ENCODE measurements at regions not wholly inside any gene's neighbourhood (a gene's known extent, or its start where the extent isn't known, plus 50 kb on each side); places are given as distances from the start of the nearest gene placed in this dataset.
A peak's percentile ranks its signal among the peaks of the same experiment; 100 is the strongest.

DNA sequence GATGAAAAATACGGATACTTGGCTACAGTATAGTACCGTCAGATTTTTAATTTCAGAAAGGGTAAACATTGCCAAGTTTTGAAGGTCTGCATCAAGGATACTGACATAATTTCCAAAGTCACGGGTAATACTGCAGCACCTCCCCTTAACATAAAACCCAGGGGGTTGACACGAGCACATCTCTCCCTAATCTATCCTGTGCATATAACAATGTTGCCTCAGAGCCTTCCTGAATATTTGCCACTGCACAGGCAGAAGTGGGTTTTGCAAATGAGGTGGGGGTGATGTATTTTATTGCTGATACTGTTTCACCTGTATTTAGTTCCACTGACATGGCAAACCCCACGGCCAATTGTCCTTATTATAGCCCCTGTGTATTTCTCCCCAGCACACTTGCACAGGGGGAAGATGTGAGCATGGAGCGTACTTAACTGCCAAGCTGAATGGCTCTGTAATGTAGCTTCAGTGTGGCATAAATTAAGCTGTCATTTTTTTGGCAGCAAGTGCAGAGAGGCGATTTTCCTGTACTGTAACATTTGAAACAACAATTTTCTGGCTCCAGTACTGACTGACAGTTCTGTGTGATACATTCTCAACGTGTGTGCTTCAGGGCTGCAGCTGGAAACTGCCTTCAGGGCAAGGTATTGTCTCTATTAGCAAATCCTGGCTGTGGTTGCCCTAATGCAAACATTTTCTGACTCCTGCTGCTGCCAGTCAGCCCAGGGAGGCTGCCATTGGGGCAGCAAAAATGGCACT is 299.6 kb upstream of the SP4 start:
- POLR2A ChIA-PET = no interaction called here
- DNase-seq (ENCODE audit: low read depth, low spot score) (peak; percentile 22), FAIRE-seq (no peak)
- H3K27ac ChIP-seq (ENCODE audit: insufficient read depth, low read depth, low read length) = no peak overlapping the region
- H3K9me3 ChIP-seq (replicated peaks; ENCODE audit: control insufficient read depth, insufficient read depth, low read length) = no peaks in the 10 kb centered on the region
- no peak overlapping the region for H2AFZ ChIP-seq (ENCODE audit: low read depth, low read length)
- no peaks in the 10 kb centered on the region for H3K79me2 ChIP-seq (ENCODE audit: control insufficient read depth, insufficient read depth, low read length)
- H3K4me3 ChIP-seq (replicated peaks in 1 of 3; ENCODE audit: insufficient read depth in 1 of 3, low read depth in 1 of 3, low read length in 3 of 3) = no peak overlapping the region
- TF ChIP-seq, protein P1, sequence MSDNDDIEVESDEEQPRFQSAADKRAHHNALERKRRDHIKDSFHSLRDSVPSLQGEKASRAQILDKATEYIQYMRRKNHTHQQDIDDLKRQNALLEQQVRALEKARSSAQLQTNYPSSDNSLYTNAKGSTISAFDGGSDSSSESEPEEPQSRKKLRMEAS (IDR thresholded peaks at IDR 0.05; ENCODE audit: insufficient read depth, insufficient read length) = no peak
- TF ChIP-seq JUN (IDR thresholded peaks at IDR 0.05; ENCODE audit: borderline replicate concordance, insufficient read depth, insufficient read length, low read depth) (no peak), EZH2 (IDR thresholded peaks at IDR 0.05; ENCODE audit: borderline replicate concordance, low read depth, low read length, severe bottlenecking) (no peak), GATA2 (IDR thresholded peaks at IDR 0.05; ENCODE audit: insufficient read depth, insufficient read length, low read depth, low read length) (no peak), POLR2AphosphoS5 (IDR thresholded peaks at IDR 0.05; ENCODE audit: insufficient read depth, low read depth, low read length) (no peak), MYC (IDR thresholded peaks at IDR 0.05; ENCODE audit: low read depth, low read length) (no peak), FOS (IDR thresholded peaks at IDR 0.05; ENCODE audit: borderline replicate concordance, insufficient read depth, low read length) (no peak), POLR2A (IDR thresholded peaks at IDR 0.05; ENCODE audit: low read depth, low read length) (no peak)
- TF ChIP-seq, protein P2, sequence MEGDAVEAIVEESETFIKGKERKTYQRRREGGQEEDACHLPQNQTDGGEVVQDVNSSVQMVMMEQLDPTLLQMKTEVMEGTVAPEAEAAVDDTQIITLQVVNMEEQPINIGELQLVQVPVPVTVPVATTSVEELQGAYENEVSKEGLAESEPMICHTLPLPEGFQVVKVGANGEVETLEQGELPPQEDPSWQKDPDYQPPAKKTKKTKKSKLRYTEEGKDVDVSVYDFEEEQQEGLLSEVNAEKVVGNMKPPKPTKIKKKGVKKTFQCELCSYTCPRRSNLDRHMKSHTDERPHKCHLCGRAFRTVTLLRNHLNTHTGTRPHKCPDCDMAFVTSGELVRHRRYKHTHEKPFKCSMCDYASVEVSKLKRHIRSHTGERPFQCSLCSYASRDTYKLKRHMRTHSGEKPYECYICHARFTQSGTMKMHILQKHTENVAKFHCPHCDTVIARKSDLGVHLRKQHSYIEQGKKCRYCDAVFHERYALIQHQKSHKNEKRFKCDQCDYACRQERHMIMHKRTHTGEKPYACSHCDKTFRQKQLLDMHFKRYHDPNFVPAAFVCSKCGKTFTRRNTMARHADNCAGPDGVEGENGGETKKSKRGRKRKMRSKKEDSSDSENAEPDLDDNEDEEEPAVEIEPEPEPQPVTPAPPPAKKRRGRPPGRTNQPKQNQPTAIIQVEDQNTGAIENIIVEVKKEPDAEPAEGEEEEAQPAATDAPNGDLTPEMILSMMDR (IDR thresholded peaks at IDR 0.05; ENCODE audit: extremely low read depth in 1 of 2, insufficient read depth in 1 of 2, low read depth in 1 of 2, low read length in 2 of 2) = no peak
- CTCF ChIA-PET = no interaction called here
- H4K20me1 ChIP-seq (replicated peaks; ENCODE audit: control insufficient read depth, extremely low read depth, insufficient read depth, low read length) = no peaks in the 10 kb centered on the region
- no peak overlapping the region for H3K4me2 ChIP-seq (ENCODE audit: insufficient read depth, low read length)
- H3K9ac ChIP-seq (replicated peaks; ENCODE audit: extremely low read depth, insufficient read depth, low read length) = no peak overlapping the region
- no peaks in the 10 kb centered on the region for H3K9me1 ChIP-seq (replicated peaks; ENCODE audit: control insufficient read depth, extremely low read depth, insufficient read depth, low read length)
- dilution Hi-C loops (cut with MboI; ENCODE audit: extremely low pct_ligation_motif_present, low sequenced_read_pairs) (no loop called here), intact Hi-C loops (cut with micrococcal nuclease) (no loop called here)
- H3K36me3 ChIP-seq (ENCODE audit: control insufficient read depth in 2 of 2, extremely low read depth in 1 of 2, insufficient read depth in 2 of 2, low read length in 2 of 2) = no peaks in the 10 kb centered on the region
- no peaks in the 10 kb centered on the region for H3K4me1 ChIP-seq (ENCODE audit: control insufficient read depth, extremely low read depth, insufficient read depth, low read length)
- BruUV-seq (replicated peaks) = no TSS peak
- H3K27me3 ChIP-seq (ENCODE audit: control insufficient read depth in 2 of 2, insufficient read depth in 2 of 2, low read length in 2 of 2) = peaks cover 0 to 3% of the 10 kb centered on the region in 2 experiments

Measured in endothelial cell of umbilical vein (primary cell).